ENCODE measurements at regions not wholly inside any gene's neighbourhood (a gene's known extent, or its start where the extent isn't known, plus 50 kb on each side); places are given as distances from the start of the nearest gene placed in this dataset.

- TF ChIP-seq CTCF (conservative IDR thresholded peaks at IDR 0.05) (no peak), EZH2 (IDR thresholded peaks at IDR 0.05; ENCODE audit: low read depth) (no peak)
Observed at GRCh38 chr11:122042981-122043380, 73.0 kb downstream of the BLID start.
